Right ventricle myocardium inferior (tissue), 1 donor: ENCODE measurements at regions not wholly inside any gene's neighbourhood (a gene's known extent, or its start where the extent isn't known, plus 50 kb on each side); places are given as distances from the start of the nearest gene placed in this dataset.

ENCODE experiments used
- ATAC-seq: fragments of 200-7000 bp; cut with Tn5 transposase; one replicate; pipeline ENCODE4 v1.9.1; 2020; ENCODE audit warnings: mild to moderate bottlenecking, moderate library complexity
- DNase-seq: peaks from one replicate; pipeline ENCODE4 v3.0.0; 2021; ENCODE audit errors: missing footprints
- intact Hi-C: fragments of 100-400 bp; cut with DNase I; formaldehyde crosslinking; loops from one replicate; pipeline ENCODE4 v1.11.0; 2022
- donor health status: DM: no; HTN: yes; CAD: no; lungs with severe emphysema.

DNA sequence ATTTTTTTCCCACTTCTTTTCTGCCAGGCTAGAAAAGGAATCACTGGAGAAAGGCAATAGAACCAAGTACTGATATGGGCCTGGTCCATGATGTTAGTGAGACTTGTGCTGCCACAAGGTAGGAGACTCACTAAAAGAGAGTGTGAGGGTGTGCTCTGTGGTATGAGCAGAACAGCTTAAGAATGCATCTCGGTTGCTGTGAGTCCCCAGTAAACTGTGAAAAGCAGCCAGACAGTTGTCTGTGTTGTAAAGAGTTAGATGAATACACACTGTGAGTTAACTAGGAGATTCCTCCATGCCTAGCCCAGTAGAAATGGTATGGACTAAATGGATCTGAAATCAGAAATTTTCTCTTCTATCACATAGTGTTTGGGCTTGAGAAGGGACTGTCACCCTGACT is 1177.3 kb upstream of the MIR17HG start:
- intact Hi-C loops = no loop called here
- DNase-seq = no peak

DNA sequence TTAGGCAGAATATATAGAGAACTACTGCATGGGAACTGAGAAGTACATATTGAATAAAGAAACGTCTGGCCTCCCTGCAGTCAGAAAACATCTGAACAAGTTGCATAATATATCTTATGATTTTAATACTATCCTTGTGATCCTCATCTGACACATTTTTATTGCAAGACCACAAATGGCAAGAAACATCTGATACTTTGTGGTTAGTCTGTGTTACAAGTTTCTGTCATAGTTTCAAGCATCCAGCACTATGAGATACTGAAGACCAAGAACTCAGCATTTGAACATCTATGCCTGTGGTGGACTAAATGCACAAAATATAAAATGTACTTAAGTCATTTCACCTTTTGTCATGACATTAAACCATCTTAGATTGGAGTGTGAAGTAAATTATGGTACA is 1175.8 kb upstream of the MIR17HG start:
- intact Hi-C loops = no loop called here
- DNase-seq (no peak), ATAC-seq (no peak)

More for the DNA sequence above, 1177.3 kb upstream of the MIR17HG start:
- ATAC-seq = no peak

DNA sequence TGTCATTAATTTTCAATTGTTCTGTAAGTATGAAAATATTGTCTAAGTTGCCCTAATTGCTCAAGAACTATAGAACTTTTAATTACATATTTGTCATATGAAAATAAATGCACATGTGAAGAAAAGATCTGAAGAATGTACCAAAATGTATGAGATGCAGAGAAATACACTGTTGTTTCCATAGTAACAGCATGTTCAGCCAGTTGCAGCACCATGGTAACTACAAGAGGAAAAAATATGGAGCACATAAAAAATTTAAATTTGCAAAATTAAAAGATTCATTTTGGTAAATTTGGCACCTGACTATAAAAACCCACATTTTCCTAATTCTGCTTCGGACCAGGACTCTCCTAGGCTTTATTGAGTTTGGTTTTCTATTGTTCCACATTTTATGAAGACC is 1170.0 kb upstream of the MIR17HG start:
- intact Hi-C loops = no loop called here
- ATAC-seq (no peak), DNase-seq (no peak)

GRCh38 chr13:90184355-90184754 is 1163.1 kb upstream of the MIR17HG start:
- DNase-seq = no peak
- ATAC-seq = no peak
- intact Hi-C loops = no loop called here

GRCh38 chr13:90185734-90186133 is 1161.8 kb upstream of the MIR17HG start:
- DNase-seq = no peak
- no peak for ATAC-seq
- intact Hi-C loops = no loop called here

DNA sequence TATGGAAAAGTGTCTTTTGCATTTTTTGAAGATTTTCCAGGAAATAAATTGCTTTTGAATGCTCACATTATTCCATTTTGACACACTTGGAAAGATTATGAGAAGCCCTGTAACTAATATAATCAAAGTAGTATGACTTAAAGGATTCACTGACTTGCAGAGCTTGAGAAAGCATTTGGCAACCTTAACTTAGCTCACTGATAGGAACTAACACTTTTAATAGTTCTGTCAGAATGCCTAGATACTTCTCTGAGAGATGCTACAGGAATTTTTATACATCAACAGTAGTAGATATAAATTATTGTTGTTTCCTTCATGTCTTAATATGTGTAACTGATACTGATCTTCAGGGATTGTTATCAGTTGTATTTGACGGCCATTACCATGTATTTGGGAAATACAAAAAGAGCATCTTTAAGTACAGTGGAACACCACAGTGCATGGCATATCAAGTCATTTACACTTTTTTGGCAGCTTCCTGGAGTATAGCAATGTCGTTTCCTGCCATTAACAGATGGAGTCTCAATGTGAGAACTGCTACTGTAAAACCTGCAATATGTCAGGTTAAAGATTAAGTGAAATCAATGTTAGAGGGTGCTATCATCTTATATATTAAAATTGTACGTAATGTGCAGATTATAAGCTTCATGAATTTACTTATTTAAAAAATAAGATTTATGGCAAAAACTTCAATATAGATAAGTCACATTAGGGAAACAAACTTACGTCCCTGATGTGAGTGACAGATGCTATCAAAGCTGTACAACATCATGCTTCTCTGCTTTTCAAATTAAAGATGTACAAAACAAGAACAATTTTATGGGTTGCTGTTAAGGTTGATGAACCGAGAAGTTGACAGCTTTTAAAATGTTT is 1159.8 kb upstream of the MIR17HG start:
- ATAC-seq (no peak), DNase-seq (no peak)
- intact Hi-C loops = no loop called here

DNA sequence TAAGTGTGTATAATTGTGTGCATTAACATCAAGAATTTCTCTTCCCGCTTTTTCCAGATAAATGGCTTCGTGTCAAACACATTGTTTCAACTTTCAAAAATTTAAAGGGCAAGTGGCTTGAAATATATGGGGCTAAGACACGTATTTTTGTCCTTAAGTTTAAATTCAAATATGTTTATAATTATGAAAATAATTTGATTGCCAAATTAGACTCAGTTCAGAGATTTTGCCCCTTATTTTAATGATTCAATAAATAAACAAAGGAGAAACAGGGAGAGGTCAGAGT is 1159.2 kb upstream of the MIR17HG start:
- ATAC-seq = no peak
- intact Hi-C loops = no loop called here
- DNase-seq = no peak

DNA sequence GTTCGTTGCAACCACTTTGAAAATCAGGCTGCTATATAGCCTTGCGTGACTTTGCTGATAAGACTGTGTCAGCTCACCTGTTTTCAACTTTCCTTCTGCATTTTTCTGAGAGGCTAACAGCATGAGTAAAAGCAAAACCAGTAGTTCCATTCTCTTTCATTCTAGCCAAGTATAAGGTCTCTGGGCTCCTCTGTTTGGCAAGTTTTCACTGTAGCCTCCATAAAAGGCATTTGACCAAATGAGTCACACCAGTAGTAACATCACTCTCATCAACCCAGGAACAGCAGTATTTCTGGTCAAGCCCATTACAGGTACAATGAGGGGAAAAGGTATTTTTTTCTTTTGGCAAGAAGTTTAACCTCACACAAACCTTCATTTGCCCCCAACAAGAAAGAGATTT is 1149.8 kb upstream of the MIR17HG start:
- ATAC-seq = no peak
- DNase-seq = no peak
- intact Hi-C loops = no loop called here

GRCh38 chr13:90201202-90201601 is 1146.3 kb upstream of the MIR17HG start:
- ATAC-seq = peak; percentile 91
- intact Hi-C loops = loop anchor here (2.0 kb wide), 1 partner anchor 76 kb away; no protein-coding TSS in a partner anchor
- DNase-seq = no peak

DNA sequence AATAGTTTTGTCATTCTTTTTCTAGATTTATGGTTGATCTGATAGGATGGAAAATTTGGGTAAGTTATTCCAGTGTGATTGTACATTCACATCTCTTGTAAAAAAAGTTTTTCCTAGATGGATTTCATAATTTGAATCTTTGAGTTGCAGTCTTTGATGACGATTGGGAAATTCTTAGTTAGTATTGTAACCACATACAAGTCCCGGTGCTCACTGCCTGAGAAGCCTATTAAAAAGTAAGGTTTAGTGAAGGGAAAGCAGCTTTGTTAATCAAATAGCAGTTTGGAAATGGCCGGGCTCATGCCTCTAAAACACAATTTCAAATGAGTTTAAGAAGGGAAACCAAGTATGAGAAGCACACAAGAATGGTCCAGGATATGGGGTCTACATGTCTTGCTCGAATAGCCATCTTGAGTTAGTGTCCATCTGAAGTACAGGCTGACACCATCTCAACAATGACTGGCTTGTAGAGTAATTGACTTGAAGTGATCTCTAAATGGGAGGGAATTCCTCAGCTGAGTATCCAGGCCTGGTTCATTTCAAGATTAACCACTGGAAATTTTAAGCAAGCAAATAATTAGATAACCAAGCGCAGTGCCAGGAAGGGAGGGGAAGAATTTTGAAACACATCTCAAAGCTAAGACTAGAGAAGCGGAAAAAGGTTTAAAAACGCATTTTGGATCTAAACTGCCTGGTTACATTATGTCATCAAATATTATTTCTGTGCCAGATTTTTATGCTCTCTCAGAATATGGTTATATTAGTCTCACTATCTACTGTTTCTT is 1145.6 kb upstream of the MIR17HG start:
- intact Hi-C loops = loop anchor here (2.0 kb wide), 1 partner anchor 75 kb away; no protein-coding TSS in a partner anchor
- peak; percentile 82 for ATAC-seq

DNA sequence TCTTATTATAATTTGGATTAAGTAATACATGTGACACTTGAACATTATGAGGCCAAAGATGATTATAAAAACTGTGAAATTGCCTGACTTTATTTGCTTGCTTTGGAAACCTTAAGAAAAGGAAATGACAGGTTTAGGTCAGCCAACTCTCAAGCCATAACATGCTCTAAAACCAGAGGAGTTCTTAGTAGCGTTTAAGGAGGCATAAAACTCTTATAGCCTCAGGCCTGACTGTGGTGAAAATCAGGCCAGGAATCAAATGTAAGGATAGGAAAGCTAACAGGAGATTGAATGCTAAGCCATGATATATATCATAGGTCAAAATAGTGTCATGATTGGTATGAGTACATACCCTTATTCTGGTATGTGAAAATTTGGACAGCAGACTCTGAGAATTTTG is 1142.4 kb upstream of the MIR17HG start:
- intact Hi-C loops = no loop called here
- ATAC-seq (no peak), DNase-seq (no peak)

More for the DNA sequence above, 1145.6 kb upstream of the MIR17HG start:
- DNase-seq = no peak

- DNase-seq (no peak), ATAC-seq (no peak)
- intact Hi-C loops = no loop called here
These were observed 1141.6 kb upstream of the MIR17HG start for GRCh38 chr13:90205911-90206310.

DNA sequence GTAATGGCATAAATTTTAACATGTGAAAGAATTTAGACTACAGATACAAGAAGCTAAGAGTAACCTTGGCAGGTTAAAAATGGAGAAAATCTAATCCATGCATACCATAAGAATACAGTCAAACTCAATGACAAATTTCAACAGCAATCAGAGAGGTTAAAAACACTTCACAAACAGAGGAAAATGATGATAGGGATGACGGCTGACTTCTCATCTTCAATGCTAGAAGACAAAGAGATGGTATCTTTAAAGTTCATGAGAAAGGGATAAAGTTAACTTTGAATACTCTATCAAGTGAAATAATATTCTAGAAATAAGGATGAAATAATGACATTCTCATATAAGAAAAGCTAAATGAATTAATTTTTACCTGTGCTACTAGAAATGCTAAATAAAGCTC is 1130.2 kb upstream of the MIR17HG start:
- intact Hi-C loops = no loop called here
- ATAC-seq (no peak), DNase-seq (no peak)

DNA sequence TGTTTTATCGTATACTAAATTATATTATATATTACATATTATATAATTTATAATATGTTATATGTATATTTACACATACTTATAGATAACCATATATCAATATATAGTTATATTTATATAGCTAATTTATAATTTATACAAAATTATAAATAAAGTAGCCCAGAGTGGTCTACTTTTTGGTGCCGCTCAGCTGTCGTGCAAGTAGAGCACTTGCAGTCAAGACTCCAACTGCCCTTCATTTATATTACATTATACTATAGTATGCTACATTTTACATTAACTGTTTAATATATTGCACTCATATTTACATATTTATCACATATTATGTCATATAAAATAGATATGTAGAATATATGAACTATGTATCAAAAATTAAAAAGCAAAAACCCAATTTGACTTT is 1124.7 kb upstream of the MIR17HG start:
- ATAC-seq (no peak), DNase-seq (no peak)
- intact Hi-C loops = no loop called here

DNA sequence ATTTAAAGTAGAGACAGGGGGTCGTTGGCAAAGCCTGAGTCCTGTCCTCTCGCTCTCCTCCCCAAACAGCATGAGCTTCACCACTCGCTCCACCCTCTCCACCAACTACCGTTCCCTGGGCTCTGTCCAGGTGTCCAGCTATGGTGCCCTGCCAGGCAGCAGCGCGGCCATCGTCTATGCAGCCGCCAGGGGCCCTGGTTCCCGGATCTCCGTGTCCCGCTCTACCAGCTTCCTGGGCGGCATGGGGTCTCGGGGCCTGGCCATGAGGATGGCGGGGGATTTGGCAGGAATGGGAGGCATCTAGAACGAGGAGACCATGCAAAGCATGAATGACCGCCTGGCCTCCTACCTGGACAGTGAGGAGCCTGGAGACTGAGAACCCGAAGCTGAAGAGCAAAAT is 1117.2 kb upstream of the MIR17HG start:
- no peak for ATAC-seq
- intact Hi-C loops = no loop called here
- no peak for DNase-seq

GRCh38 chr13:90232291-90232690 is 1115.2 kb upstream of the MIR17HG start:
- no peak for ATAC-seq
- intact Hi-C loops = no loop called here
- no peak for DNase-seq

- DNase-seq (no peak), ATAC-seq (no peak)
- intact Hi-C loops = no loop called here
These were observed 1113.4 kb upstream of the MIR17HG start for GRCh38 chr13:90233933-90234672.

DNA sequence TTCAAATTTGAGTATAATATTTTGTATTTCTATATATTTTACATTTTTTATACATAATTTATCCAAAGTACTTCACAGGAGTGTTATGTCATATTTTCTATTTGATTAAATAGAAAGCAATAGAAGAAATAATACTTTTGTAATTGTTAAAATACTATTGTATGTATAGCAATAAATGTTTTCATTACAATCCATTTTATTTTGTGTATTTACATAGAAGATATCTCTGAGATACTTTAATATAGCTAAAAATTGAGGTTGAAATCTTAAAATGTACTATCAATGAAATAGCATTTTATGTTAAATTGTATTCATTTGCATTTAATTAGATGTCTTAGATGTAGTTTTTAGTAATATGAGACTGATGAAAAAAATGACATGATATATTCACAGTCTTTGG is 1109.6 kb upstream of the MIR17HG start:
- no peak for DNase-seq
- no peak for ATAC-seq
- intact Hi-C loops = no loop called here

GRCh38 chr13:90238413-90238812 is 1109.1 kb upstream of the MIR17HG start:
- intact Hi-C loops = no loop called here
- no peak for ATAC-seq
- no peak for DNase-seq

GRCh38 chr13:90239130-90239529 is 1108.4 kb upstream of the MIR17HG start:
- no peak for DNase-seq
- no peak for ATAC-seq
- intact Hi-C loops = no loop called here
